ENCODE measurements at regions not wholly inside any gene's neighbourhood (a gene's known extent, or its start where the extent isn't known, plus 50 kb on each side); places are given as distances from the start of the nearest gene placed in this dataset.

DNA sequence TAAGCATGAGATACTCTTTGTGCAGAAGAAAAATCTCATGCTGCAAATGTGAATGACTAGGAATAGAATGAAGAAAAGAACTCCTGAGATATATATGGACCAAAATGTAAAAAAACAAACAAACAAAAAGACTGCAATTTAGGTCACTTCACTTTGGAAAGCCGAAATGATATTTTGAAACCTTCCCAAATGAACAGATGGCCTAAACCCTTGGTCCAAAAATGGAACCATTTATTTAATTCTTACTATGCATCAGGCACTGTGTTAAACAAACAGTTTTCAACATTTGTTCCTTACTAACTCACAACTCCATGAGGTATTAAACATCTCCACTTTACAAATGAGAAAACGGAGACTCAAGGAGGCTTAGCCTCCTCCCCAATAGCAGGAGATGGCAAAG, 107.5 kb downstream of the VIP start:
- TF ChIP-seq, protein P1, sequence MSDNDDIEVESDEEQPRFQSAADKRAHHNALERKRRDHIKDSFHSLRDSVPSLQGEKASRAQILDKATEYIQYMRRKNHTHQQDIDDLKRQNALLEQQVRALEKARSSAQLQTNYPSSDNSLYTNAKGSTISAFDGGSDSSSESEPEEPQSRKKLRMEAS (CRISPR knock-in tag; IDR thresholded peaks at IDR 0.05): no peak
- no peak for TF ChIP-seq FOXP1 (CRISPR knock-in tag; IDR thresholded peaks at IDR 0.05; ENCODE audit: borderline replicate concordance)
- TF ChIP-seq, protein P2, sequence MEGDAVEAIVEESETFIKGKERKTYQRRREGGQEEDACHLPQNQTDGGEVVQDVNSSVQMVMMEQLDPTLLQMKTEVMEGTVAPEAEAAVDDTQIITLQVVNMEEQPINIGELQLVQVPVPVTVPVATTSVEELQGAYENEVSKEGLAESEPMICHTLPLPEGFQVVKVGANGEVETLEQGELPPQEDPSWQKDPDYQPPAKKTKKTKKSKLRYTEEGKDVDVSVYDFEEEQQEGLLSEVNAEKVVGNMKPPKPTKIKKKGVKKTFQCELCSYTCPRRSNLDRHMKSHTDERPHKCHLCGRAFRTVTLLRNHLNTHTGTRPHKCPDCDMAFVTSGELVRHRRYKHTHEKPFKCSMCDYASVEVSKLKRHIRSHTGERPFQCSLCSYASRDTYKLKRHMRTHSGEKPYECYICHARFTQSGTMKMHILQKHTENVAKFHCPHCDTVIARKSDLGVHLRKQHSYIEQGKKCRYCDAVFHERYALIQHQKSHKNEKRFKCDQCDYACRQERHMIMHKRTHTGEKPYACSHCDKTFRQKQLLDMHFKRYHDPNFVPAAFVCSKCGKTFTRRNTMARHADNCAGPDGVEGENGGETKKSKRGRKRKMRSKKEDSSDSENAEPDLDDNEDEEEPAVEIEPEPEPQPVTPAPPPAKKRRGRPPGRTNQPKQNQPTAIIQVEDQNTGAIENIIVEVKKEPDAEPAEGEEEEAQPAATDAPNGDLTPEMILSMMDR (IDR thresholded peaks at IDR 0.05): no peak
- TF ChIP-seq JAZF1 (CRISPR knock-in tag; IDR thresholded peaks at IDR 0.05): no peak
- TF ChIP-seq JUN (CRISPR knock-in tag; IDR thresholded peaks at IDR 0.05): no peak
- TF ChIP-seq MYBL2 (CRISPR knock-in tag; IDR thresholded peaks at IDR 0.05): no peak
- no peak for TF ChIP-seq TCF7 (CRISPR knock-in tag; IDR thresholded peaks at IDR 0.05; ENCODE audit: low read depth)
- TF ChIP-seq, protein P3, sequence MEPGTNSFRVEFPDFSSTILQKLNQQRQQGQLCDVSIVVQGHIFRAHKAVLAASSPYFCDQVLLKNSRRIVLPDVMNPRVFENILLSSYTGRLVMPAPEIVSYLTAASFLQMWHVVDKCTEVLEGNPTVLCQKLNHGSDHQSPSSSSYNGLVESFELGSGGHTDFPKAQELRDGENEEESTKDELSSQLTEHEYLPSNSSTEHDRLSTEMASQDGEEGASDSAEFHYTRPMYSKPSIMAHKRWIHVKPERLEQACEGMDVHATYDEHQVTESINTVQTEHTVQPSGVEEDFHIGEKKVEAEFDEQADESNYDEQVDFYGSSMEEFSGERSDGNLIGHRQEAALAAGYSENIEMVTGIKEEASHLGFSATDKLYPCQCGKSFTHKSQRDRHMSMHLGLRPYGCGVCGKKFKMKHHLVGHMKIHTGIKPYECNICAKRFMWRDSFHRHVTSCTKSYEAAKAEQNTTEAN (CRISPR knock-in tag; IDR thresholded peaks at IDR 0.05): no peak
- no peak for TF ChIP-seq NFE2L1 (CRISPR knock-in tag; IDR thresholded peaks at IDR 0.05)
- TF ChIP-seq ZNF138 (CRISPR knock-in tag; conservative IDR thresholded peaks at IDR 0.05): no peak
- TF ChIP-seq, protein P4, sequence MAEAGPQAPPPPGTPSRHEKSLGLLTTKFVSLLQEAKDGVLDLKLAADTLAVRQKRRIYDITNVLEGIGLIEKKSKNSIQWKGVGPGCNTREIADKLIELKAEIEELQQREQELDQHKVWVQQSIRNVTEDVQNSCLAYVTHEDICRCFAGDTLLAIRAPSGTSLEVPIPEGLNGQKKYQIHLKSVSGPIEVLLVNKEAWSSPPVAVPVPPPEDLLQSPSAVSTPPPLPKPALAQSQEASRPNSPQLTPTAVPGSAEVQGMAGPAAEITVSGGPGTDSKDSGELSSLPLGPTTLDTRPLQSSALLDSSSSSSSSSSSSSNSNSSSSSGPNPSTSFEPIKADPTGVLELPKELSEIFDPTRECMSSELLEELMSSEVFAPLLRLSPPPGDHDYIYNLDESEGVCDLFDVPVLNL (CRISPR knock-in tag; IDR thresholded peaks at IDR 0.05; ENCODE audit: borderline replicate concordance, low read depth): no peak
- TF ChIP-seq ZBTB21 (CRISPR knock-in tag; IDR thresholded peaks at IDR 0.05; ENCODE audit: borderline replicate concordance): no peak
